ENCODE measurements at regions not wholly inside any gene's neighbourhood (a gene's known extent, or its start where the extent isn't known, plus 50 kb on each side); places are given as distances from the start of the nearest gene placed in this dataset.

GRCh38 chr1:173415490-173415889 is 61.6 kb upstream of the PRDX6 start:
- Histone ChIP-seq H3K4me3 (no peak overlapping the region), H3K36me3 (ENCODE audit: control insufficient read depth, insufficient read depth, low read length) (peaks cover under 1% of the 10 kb centered on the region; the same call in 1 of the 3 replicates), H3K9ac (ENCODE audit: insufficient read depth in 1 of 2, low read depth in 2 of 2, low read length in 2 of 2) (no peak overlapping the region), H3K79me2 (ENCODE audit: control insufficient read depth, insufficient read depth, low read length) (no peaks in the 10 kb centered on the region), H2AFZ (ENCODE audit: low read depth, low read length) (no peak overlapping the region), H4K20me1 (replicated peaks; ENCODE audit: control insufficient read depth, insufficient read depth, low read length) (no peaks in the 10 kb centered on the region), H3K27ac (ENCODE audit: extremely low read depth, low read depth, low read length) (no peak overlapping the region), H3K27me3 (ENCODE audit: control insufficient read depth in 2 of 2, insufficient read depth in 2 of 2, low read length in 2 of 2) (no peaks in the 10 kb centered on the region), H3K4me1 (replicated peaks in 1 of 2; ENCODE audit: control insufficient read depth in 2 of 2, insufficient read depth in 2 of 2, low read length in 2 of 2) (peaks cover 8 to 21% of the 10 kb centered on the region in 2 experiments; a peak in 4 of 5 replicates), H3K9me1 (ENCODE audit: control insufficient read depth, insufficient read depth, low read length) (no peaks in the 10 kb centered on the region), H3K4me2 (ENCODE audit: insufficient read depth, low read length) (no peak overlapping the region), H3K9me3 (replicated peaks; ENCODE audit: control insufficient read depth, insufficient read depth, low read depth, low read length) (no peaks in the 10 kb centered on the region)
- POLR2A ChIA-PET, result interaction anchor here (0.7 kb wide), 1 partner anchor 10 kb away, joined by 3 read pairs; no protein-coding TSS in a partner anchor
- no peak for FAIRE-seq
- no peak for ATAC-seq
- in situ Hi-C loops (cut with MboI), result loop anchor here (10.0 kb wide), 3 partner anchors 659 to 1329 kb away; no protein-coding TSS in a partner anchor
- WGBS (ENCODE audit: insufficient coverage, low coverage, missing lambda C conversion rate), result 58% methylated on average over 3 of the region's 3 CpGs
- no peak for DNase-seq (ENCODE audit: extremely low read depth in 1 of 4, low spot score in 3 of 4)
- CTCF ChIA-PET (ENCODE audit: low intra/inter-chr PET ratio), result interaction anchor here (0.6 kb wide), 1 partner anchor 18 kb away, joined by 5 read pairs; no protein-coding TSS in a partner anchor
- no peak for TF ChIP-seq EHMT2 (IDR thresholded peaks at IDR 0.05)
- TF ChIP-seq CHD2 (IDR thresholded peaks at IDR 0.05; ENCODE audit: low read depth, low read length), result no peak
- intact Hi-C loops (cut with micrococcal nuclease), result loop anchor here (10.0 kb wide), 1 partner anchor 591 kb away; no protein-coding TSS in a partner anchor
- no TSS peak for BruUV-seq (replicated peaks)

- Histone ChIP-seq H3K4me3 (no peak overlapping the region), H3K27ac (ENCODE audit: extremely low read depth, low read depth, low read length) (no peak overlapping the region), H3K27me3 (ENCODE audit: control insufficient read depth in 2 of 2, insufficient read depth in 2 of 2, low read length in 2 of 2) (no peaks in the 10 kb centered on the region), H3K4me2 (ENCODE audit: insufficient read depth, low read length) (no peak overlapping the region), H2AFZ (ENCODE audit: low read depth, low read length) (no peak overlapping the region), H3K9ac (ENCODE audit: insufficient read depth in 1 of 2, low read depth in 2 of 2, low read length in 2 of 2) (0 out of 4 replicates have a peak overlapping the region, but pooled peaks of 1 of the 2 experiments have one; percentile 18), H3K79me2 (ENCODE audit: control insufficient read depth, insufficient read depth, low read length) (no peaks in the 10 kb centered on the region), H3K36me3 (ENCODE audit: control insufficient read depth, insufficient read depth, low read length) (no peaks in the 10 kb centered on the region), H3K9me3 (replicated peaks; ENCODE audit: control insufficient read depth, insufficient read depth, low read depth, low read length) (no peaks in the 10 kb centered on the region), H4K20me1 (replicated peaks; ENCODE audit: control insufficient read depth, insufficient read depth, low read length) (no peaks in the 10 kb centered on the region), H3K9me1 (ENCODE audit: control insufficient read depth, insufficient read depth, low read length) (no peaks in the 10 kb centered on the region), H3K4me1 (replicated peaks in 1 of 2; ENCODE audit: control insufficient read depth in 2 of 2, insufficient read depth in 2 of 2, low read length in 2 of 2) (peaks cover 8 to 21% of the 10 kb centered on the region in 2 experiments; a peak in 4 of 5 replicates)
- intact Hi-C loops (cut with micrococcal nuclease), result loop anchor here (10.0 kb wide), 1 partner anchor 591 kb away; no protein-coding TSS in a partner anchor
- no peak for TF ChIP-seq KDM1A (IDR thresholded peaks at IDR 0.05)
- TF ChIP-seq ZBTB9 (CRISPR knock-in tag; IDR thresholded peaks at IDR 0.05), result no peak
- TF ChIP-seq ZKSCAN3 (CRISPR knock-in tag; IDR thresholded peaks at IDR 0.05), result no peak
- 0 out of 2 replicates have a peak, but pooled peaks have one; percentile 9 for TF ChIP-seq CXXC5 (CRISPR knock-in tag; IDR thresholded peaks at IDR 0.05)
- no peak for TF ChIP-seq PBX2 (CRISPR knock-in tag; IDR thresholded peaks at IDR 0.05; ENCODE audit: low read depth)
- TF ChIP-seq PBX2 (tag; conservative IDR thresholded peaks at IDR 0.05; ENCODE audit: low read depth), result no peak
- TF ChIP-seq MAX (CRISPR knock-in tag; IDR thresholded peaks at IDR 0.05), result no peak
- ChIA-PET POLR2A (interaction anchor here (0.7 to 1.0 kb wide), 2 partner anchors 10 to 19 kb away, joined by 3 read pairs; no protein-coding TSS in a partner anchor), CTCF (ENCODE audit: low intra/inter-chr PET ratio) (no interaction called here)
- no TSS peak for BruUV-seq (replicated peaks)
- in situ Hi-C loops (cut with MboI), result loop anchor here (10.0 kb wide), 3 partner anchors 659 to 1329 kb away; no protein-coding TSS in a partner anchor
- 62% methylated on average over 5 of the region's 5 CpGs for WGBS (ENCODE audit: insufficient coverage, low coverage, missing lambda C conversion rate)
- FAIRE-seq (no peak), DNase-seq (ENCODE audit: extremely low read depth in 1 of 4, low spot score in 3 of 4) (no peak), ATAC-seq (no peak)
These were observed 61.2 kb upstream of the PRDX6 start for GRCh38 chr1:173415905-173416450.
